T47D (cell line): ENCODE measurements at regions not wholly inside any gene's neighbourhood (a gene's known extent, or its start where the extent isn't known, plus 50 kb on each side); places are given as distances from the start of the nearest gene placed in this dataset.
"Not testable (repeated sequence)": the region's sequence is repeated elsewhere in the genome, so short reads cannot be mapped to it uniquely, and the experiment has no call there.

Source experiments
- DNase-seq, 2 experiments: peaks; one replicate each; pipeline versions ENCODE4 v3.0.0 to v3.0.0-alpha.2; 2011 to 2012; ENCODE audit warnings: low read depth in 1 of 2, low spot score in 1 of 2
- JUND ChIP-seq: IDR thresholded peaks from 2 replicates; pipeline ENCODE4 v1.6.1; 2012; ENCODE audit warnings: low read depth
- in situ Hi-C: cut with HindIII; loops from 2 replicates; pipeline ENCODE4 v1.10.0; 2016; ENCODE audit warnings: low sequenced_read_pairs, low pct_unique_long_range_greater_than_20kb

GRCh38 chr4:148618856-148619255 is 176.6 kb upstream of the NR3C2 start:
- TF ChIP-seq JUND, result no peak
- no peak for DNase-seq
- in situ Hi-C loops, result no loop called here

- no peak for TF ChIP-seq JUND
- in situ Hi-C loops, result no loop called here
- no peak for DNase-seq
Measured at GRCh38 chr4:148608968-148609367, 166.8 kb upstream of the NR3C2 start.

GRCh38 chr4:148598418-148599207 is 156.4 kb upstream of the NR3C2 start:
- peak in 1 of 2 experiments; percentile 65 for DNase-seq
- in situ Hi-C loops, result not testable (repeated sequence)

- DNase-seq, result no peak
- in situ Hi-C loops, result no loop called here
- TF ChIP-seq JUND, result no peak
Measured at GRCh38 chr4:148589182-148589581, 147.0 kb upstream of the NR3C2 start.

- DNase-seq, result no peak
Measured at GRCh38 chr4:148575577-148575976, 133.4 kb upstream of the NR3C2 start.

GRCh38 chr4:148574911-148575310 is 132.7 kb upstream of the NR3C2 start:
- no peak for TF ChIP-seq JUND
- in situ Hi-C loops, result no loop called here
- DNase-seq, result no peak

More at GRCh38 chr4:148575577-148575976, 133.4 kb upstream of the NR3C2 start:
- TF ChIP-seq JUND, result no peak
- in situ Hi-C loops, result no loop called here

- in situ Hi-C loops, result no loop called here
- no peak for TF ChIP-seq JUND
- peak in 1 of 2 experiments; percentile 7 for DNase-seq
Measured at GRCh38 chr4:148574502-148574901, 132.3 kb upstream of the NR3C2 start.

GRCh38 chr4:148574066-148574465 is 131.9 kb upstream of the NR3C2 start:
- DNase-seq, result no peak
- in situ Hi-C loops, result no loop called here
- no peak for TF ChIP-seq JUND

- TF ChIP-seq JUND, result no peak
- DNase-seq, result no peak
- in situ Hi-C loops, result no loop called here
Measured at GRCh38 chr4:148573296-148573695, 131.1 kb upstream of the NR3C2 start.

GRCh38 chr4:148565801-148566200 is 123.6 kb upstream of the NR3C2 start:
- in situ Hi-C loops, result no loop called here
- TF ChIP-seq JUND, result no peak
- DNase-seq, result no peak

GRCh38 chr4:148563684-148564083 is 121.5 kb upstream of the NR3C2 start:
- no peak for TF ChIP-seq JUND
- in situ Hi-C loops, result no loop called here
- DNase-seq, result no peak

GRCh38 chr4:148561467-148561866 is 119.3 kb upstream of the NR3C2 start:
- no peak for DNase-seq
- no peak for TF ChIP-seq JUND
- in situ Hi-C loops, result no loop called here

- TF ChIP-seq JUND, result no peak
- in situ Hi-C loops, result no loop called here
- no peak for DNase-seq
Measured at GRCh38 chr4:148557793-148558192, 115.6 kb upstream of the NR3C2 start.

- in situ Hi-C loops, result no loop called here
- no peak for TF ChIP-seq JUND
Measured at GRCh38 chr4:148550788-148551187, 108.6 kb upstream of the NR3C2 start.

More at GRCh38 chr4:148550788-148551187, 108.6 kb upstream of the NR3C2 start:
- DNase-seq, result no peak
